Skeletal muscle tissue (tissue), 3 donors: ENCODE measurements at regions not wholly inside any gene's neighbourhood (a gene's known extent, or its start where the extent isn't known, plus 50 kb on each side); places are given as distances from the start of the nearest gene placed in this dataset.

Experiments
- H3K27ac ChIP-seq: one replicate; pipeline ENCODE4 v1.7.0; 2013; ENCODE audit warnings: mild to moderate bottlenecking, low read depth, low read length, inconsistent platforms
- H3K27me3 ChIP-seq, 3 donors: one replicate each; pipeline ENCODE4 v1.7.0; 2013; ENCODE audit warnings: low read length in 3 of 3; ENCODE audit not compliant: control insufficient read depth in 3 of 3, insufficient read depth in 3 of 3
- H3K36me3 ChIP-seq, 3 donors: one replicate each; pipeline ENCODE4 v1.7.0; 2013; ENCODE audit warnings: low read length in 3 of 3; ENCODE audit not compliant: control insufficient read depth in 3 of 3, insufficient read depth in 3 of 3
- H3K4me1 ChIP-seq, 3 donors: one replicate each; pipeline ENCODE4 v1.7.0; 2013; ENCODE audit warnings: low read length in 3 of 3, mild to moderate bottlenecking in 3 of 3; ENCODE audit not compliant: control insufficient read depth in 3 of 3, insufficient read depth in 3 of 3
- H3K4me3 ChIP-seq, 3 donors: one replicate each; pipeline ENCODE4 v1.7.0; 2013; ENCODE audit warnings: low read length in 3 of 3
- H3K9ac ChIP-seq, 3 donors: one replicate each; pipeline ENCODE4 v1.7.0; 2013; ENCODE audit warnings: low read length in 3 of 3, mild to moderate bottlenecking in 3 of 3, moderate library complexity in 2 of 3, low read depth in 1 of 3
- H3K9me3 ChIP-seq, 3 donors: one replicate each; pipeline ENCODE4 v1.7.0; 2013; ENCODE audit warnings: low read length in 3 of 3; ENCODE audit not compliant: control insufficient read depth in 3 of 3
- donor health status: Osteomylitis.

DNA sequence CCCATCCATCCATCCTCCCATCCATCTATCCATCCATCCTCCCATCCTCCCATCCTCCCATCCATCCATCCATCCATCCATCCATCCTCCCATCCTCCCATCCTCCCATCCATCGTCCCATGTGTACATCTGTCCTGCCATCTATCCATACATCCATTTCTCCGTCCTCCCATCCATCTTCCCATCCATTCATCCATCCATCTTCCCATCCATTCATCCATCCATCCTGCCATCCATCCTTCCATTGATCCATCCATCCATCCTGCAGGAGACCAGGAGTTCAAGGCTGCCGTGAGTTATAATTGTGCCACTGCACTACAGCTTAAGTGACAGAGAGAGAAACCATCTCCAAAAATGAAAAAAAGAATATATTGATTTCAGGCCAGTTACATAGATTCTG, 356.5 kb downstream of the CDH26 start:
- Histone ChIP-seq H3K27me3 (no peaks in the 10 kb centered on the region), H3K9me3 (no peaks in the 10 kb centered on the region), H3K36me3 (no peaks in the 10 kb centered on the region), H3K4me3 (no peak overlapping the region), H3K9ac (no peak overlapping the region), H3K4me1 (no peaks in the 10 kb centered on the region), H3K27ac (no peak overlapping the region)

GRCh38 chr20:60316476-60317158, 358.4 kb downstream of the CDH26 start:
- no peak overlapping the region for H3K4me3 ChIP-seq
- no peak overlapping the region for H3K27ac ChIP-seq
- H3K9ac ChIP-seq: no peak overlapping the region
- H3K27me3 ChIP-seq: no peaks in the 10 kb centered on the region
- no peaks in the 10 kb centered on the region for H3K9me3 ChIP-seq
- no peaks in the 10 kb centered on the region for H3K4me1 ChIP-seq
- no peaks in the 10 kb centered on the region for H3K36me3 ChIP-seq

DNA sequence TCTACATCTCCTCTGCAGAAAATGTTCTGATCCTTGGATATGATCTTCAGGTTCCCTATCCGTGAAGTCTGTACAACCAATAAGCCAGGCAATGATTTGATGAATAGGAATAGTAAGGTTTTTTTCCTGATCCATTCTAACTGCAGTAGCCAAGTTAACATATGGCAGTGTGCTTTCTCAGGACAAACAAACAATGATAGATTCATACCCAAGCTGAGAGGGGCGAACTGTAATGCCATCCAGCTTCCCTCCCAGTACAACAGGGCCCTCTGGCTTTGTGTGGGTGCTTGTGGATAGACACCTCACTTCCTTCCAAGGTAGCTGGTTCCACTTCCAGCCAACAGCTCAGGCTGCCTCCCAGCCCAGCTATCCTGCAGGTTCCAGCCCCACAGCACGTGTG, 359.2 kb downstream of the CDH26 start:
- Histone ChIP-seq H3K9ac (no peak overlapping the region), H3K27ac (no peak overlapping the region), H3K9me3 (no peaks in the 10 kb centered on the region), H3K4me3 (no peak overlapping the region), H3K36me3 (no peaks in the 10 kb centered on the region), H3K27me3 (no peaks in the 10 kb centered on the region), H3K4me1 (no peaks in the 10 kb centered on the region)

DNA sequence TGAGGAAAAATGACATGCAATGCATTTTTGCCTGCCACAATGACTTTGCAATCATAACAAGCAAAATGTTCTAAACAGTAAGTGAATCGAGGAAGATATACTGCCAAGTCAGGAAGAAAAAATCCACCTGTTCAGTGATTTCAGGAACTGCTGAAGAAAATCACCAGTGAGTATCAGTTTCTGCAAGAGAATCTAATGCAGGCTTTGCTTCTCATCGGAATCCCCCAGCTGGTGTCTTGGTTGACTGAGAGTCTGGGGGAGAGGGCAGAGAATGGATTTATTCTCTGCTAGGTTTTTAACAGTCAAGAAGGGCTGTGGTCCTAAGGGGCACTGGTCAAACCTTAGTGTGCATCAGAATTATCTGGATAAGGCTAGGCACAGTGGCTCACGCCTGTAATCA, 363.4 kb downstream of the CDH26 start:
- H3K27me3 ChIP-seq: no peaks in the 10 kb centered on the region
- H3K27ac ChIP-seq: no peak overlapping the region
- H3K4me3 ChIP-seq: no peak overlapping the region
- no peaks in the 10 kb centered on the region for H3K36me3 ChIP-seq
- H3K9ac ChIP-seq: no peak overlapping the region
- H3K9me3 ChIP-seq: no peaks in the 10 kb centered on the region
- no peaks in the 10 kb centered on the region for H3K4me1 ChIP-seq

DNA sequence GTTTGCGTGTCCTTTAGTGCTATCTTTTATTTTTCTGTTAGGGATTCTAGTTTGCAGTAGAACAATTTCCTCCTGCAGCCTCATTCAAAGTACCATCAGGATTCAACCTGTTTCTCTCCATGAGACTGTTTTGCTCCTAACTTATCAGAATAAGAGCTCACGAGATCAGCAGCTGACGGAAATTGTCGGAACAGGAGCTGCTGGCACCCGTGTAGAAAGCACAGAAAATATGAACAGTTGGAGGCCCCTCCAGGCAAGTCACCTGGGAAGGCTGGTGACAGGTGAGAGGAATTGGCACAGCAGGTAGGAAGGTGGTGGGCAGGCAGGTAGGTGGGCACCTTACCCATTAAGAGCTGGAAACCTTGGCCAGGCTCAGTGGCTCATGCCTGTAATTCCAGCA, 368.6 kb downstream of the CDH26 start:
- H3K36me3 ChIP-seq: no peaks in the 10 kb centered on the region
- no peak overlapping the region for H3K27ac ChIP-seq
- H3K4me3 ChIP-seq: no peak overlapping the region
- H3K4me1 ChIP-seq: no peaks in the 10 kb centered on the region
- H3K9me3 ChIP-seq: no peaks in the 10 kb centered on the region
- no peaks in the 10 kb centered on the region for H3K27me3 ChIP-seq
- H3K9ac ChIP-seq: no peak overlapping the region

GRCh38 chr20:60327971-60328660, 369.9 kb downstream of the CDH26 start:
- Histone ChIP-seq H3K9me3 (no peaks in the 10 kb centered on the region), H3K27me3 (no peaks in the 10 kb centered on the region), H3K4me3 (no peak overlapping the region), H3K36me3 (no peaks in the 10 kb centered on the region), H3K27ac (no peak overlapping the region), H3K9ac (no peak overlapping the region), H3K4me1 (no peaks in the 10 kb centered on the region)

GRCh38 chr20:60330461-60330860, 372.2 kb downstream of the CDH26 start:
- Histone ChIP-seq H3K4me3 (no peak overlapping the region), H3K27me3 (peaks cover 0 to 3% (median 0%) of the 10 kb centered on the region in 3 donors), H3K4me1 (no peaks in the 10 kb centered on the region), H3K36me3 (no peaks in the 10 kb centered on the region), H3K9me3 (no peaks in the 10 kb centered on the region), H3K27ac (no peak overlapping the region), H3K9ac (no peak overlapping the region)

- Histone ChIP-seq H3K9ac (no peak overlapping the region), H3K4me3 (no peak overlapping the region), H3K27ac (no peak overlapping the region), H3K36me3 (no peaks in the 10 kb centered on the region), H3K9me3 (no peaks in the 10 kb centered on the region), H3K27me3 (peaks cover 0 to 3% (median 0%) of the 10 kb centered on the region in 3 donors), H3K4me1 (no peaks in the 10 kb centered on the region)
Observed at GRCh38 chr20:60331688-60332300, 373.6 kb downstream of the CDH26 start.

DNA sequence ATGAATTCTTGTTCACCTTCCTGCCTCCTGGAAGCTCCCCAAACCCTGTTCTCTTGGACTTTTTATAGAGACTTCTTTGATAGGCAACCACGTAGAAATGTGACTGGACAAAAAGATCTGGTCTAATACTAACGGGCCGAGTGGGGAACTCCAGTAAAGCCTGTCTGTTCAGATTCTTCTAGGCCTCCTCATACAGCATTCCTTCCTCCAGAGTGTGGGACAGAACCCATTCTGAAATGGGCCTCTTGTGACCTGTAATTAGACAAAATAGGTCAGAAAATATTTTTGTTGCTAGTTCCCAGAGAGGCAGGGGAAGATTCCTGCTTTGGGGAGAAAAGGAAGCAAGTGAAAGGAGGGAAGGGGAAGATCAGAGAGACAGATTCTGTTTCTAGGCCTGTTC, 374.3 kb downstream of the CDH26 start:
- H3K9me3 ChIP-seq: no peaks in the 10 kb centered on the region
- peaks cover 0 to 3% (median 0%) of the 10 kb centered on the region in 3 donors for H3K27me3 ChIP-seq
- no peaks in the 10 kb centered on the region for H3K36me3 ChIP-seq
- no peak overlapping the region for H3K27ac ChIP-seq
- H3K9ac ChIP-seq: no peak overlapping the region
- H3K4me3 ChIP-seq: no peak overlapping the region
- H3K4me1 ChIP-seq: no peaks in the 10 kb centered on the region

DNA sequence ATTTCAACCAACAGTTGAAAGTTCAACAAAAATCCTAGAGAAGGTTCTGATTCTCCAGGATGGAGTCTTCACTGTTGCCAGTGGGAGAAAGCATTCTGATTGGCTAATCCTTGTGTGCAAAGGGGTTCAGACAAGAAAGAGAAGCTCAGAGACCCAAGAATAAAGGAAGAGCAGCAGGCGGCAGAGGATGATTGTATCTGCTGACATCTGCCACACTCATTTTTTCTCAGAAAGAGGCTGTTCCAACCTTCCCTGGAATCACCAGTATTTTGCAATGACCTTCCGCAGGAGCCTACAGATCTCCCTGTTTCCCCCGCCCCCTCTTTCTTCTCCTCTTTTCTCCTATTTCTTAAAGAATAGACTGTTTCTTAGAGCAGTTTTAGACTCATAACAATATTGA, 376.7 kb downstream of the CDH26 start:
- Histone ChIP-seq H3K36me3 (no peaks in the 10 kb centered on the region), H3K27me3 (peaks cover 0 to 3% (median 0%) of the 10 kb centered on the region in 3 donors), H3K27ac (no peak overlapping the region), H3K4me3 (no peak overlapping the region), H3K9me3 (no peaks in the 10 kb centered on the region), H3K4me1 (no peaks in the 10 kb centered on the region), H3K9ac (no peak overlapping the region)
